NB4 (cell line): ENCODE measurements at regions not wholly inside any gene's neighbourhood (a gene's known extent, or its start where the extent isn't known, plus 50 kb on each side); places are given as distances from the start of the nearest gene placed in this dataset.

Source experiments
- POLR2A ChIP-seq: IDR thresholded peaks from 2 replicates; pipeline ENCODE4 v1.6.1; 2011; ENCODE audit warnings: mild to moderate bottlenecking; ENCODE audit not compliant: insufficient read length; ENCODE audit errors: extremely low read depth
- TF ChIP-seq, protein P1 (sequence below): IDR thresholded peaks from one replicate; pipeline ENCODE4 v1.5.1; 2012; ENCODE audit warnings: low read depth, low read length

GRCh38 chrX:94524867-94525266, 850.9 kb downstream of the FAM133A start:
- TF ChIP-seq POLR2A, result no peak
- TF ChIP-seq, protein P1, sequence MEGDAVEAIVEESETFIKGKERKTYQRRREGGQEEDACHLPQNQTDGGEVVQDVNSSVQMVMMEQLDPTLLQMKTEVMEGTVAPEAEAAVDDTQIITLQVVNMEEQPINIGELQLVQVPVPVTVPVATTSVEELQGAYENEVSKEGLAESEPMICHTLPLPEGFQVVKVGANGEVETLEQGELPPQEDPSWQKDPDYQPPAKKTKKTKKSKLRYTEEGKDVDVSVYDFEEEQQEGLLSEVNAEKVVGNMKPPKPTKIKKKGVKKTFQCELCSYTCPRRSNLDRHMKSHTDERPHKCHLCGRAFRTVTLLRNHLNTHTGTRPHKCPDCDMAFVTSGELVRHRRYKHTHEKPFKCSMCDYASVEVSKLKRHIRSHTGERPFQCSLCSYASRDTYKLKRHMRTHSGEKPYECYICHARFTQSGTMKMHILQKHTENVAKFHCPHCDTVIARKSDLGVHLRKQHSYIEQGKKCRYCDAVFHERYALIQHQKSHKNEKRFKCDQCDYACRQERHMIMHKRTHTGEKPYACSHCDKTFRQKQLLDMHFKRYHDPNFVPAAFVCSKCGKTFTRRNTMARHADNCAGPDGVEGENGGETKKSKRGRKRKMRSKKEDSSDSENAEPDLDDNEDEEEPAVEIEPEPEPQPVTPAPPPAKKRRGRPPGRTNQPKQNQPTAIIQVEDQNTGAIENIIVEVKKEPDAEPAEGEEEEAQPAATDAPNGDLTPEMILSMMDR, result peak; percentile 49
